ENCODE measurements at regions not wholly inside any gene's neighbourhood (a gene's known extent, or its start where the extent isn't known, plus 50 kb on each side); places are given as distances from the start of the nearest gene placed in this dataset.

- no peak for TF ChIP-seq POLR2A (IDR thresholded peaks at IDR 0.05)
- TF ChIP-seq EP300 (IDR thresholded peaks at IDR 0.05) = no peak
Observed at GRCh38 chr3:1583044-1583443, 490.2 kb downstream of the CNTN6 start.

Measured in gastroesophageal sphincter (tissue), 2 donors.